BLaER1 treated with 17β-estradiol and CSF1 and Interleukin-3, amounts not matched to agents 10 nM and 100 nM (cell line): ENCODE measurements at regions not wholly inside any gene's neighbourhood (a gene's known extent, or its start where the extent isn't known, plus 50 kb on each side); places are given as distances from the start of the nearest gene placed in this dataset.

ENCODE experiments used
- H3K27ac ChIP-seq, 11 experiments: shearing (Covaris generic); formaldehyde crosslinking; 2 replicates each; pipeline ENCODE4 v1.8.1; 2022
- H3K27me3 ChIP-seq, 11 experiments: shearing (Covaris generic); formaldehyde crosslinking; 2 replicates each; pipeline ENCODE4 v1.8.1; 2022
- H3K36me3 ChIP-seq, 11 experiments: shearing (Covaris generic); formaldehyde crosslinking; 2 replicates each; pipeline ENCODE4 v1.8.1; 2022
- H3K4me1 ChIP-seq, 10 experiments: shearing (Covaris generic); formaldehyde crosslinking; 2 replicates each; pipeline ENCODE4 v1.8.1; 2022
- H3K4me2 ChIP-seq, 11 experiments: shearing (Covaris generic); formaldehyde crosslinking; 2 replicates each; pipeline ENCODE4 v1.8.1; 2022
- H3K4me3 ChIP-seq, 10 experiments: shearing (Covaris generic); formaldehyde crosslinking; 2 replicates each; pipeline ENCODE4 v1.8.1; 2022
- H3K9ac ChIP-seq, 11 experiments: shearing (Covaris generic); formaldehyde crosslinking; 2 replicates each; pipeline ENCODE4 v1.8.1; 2022
- H3K9me3 ChIP-seq, 11 experiments: shearing (Covaris generic); formaldehyde crosslinking; replicated peaks in 1 of 11; 2 replicates each; pipeline ENCODE4 v1.8.1; 2022
- H4K20me1 ChIP-seq, 11 experiments: shearing (Covaris generic); formaldehyde crosslinking; 2 replicates each; pipeline ENCODE4 v1.8.1; 2022
- Cebpa-rat ChIP-seq, 11 experiments: shearing (Covaris generic); IDR thresholded peaks; 2 replicates each; pipeline ENCODE4 v1.8.1; 2022

GRCh38 chr12:24034160-24034559 lies 84.7 kb upstream of the SOX5 start:
- Histone ChIP-seq H3K27me3 (no peaks in the 10 kb centered on the region), H3K4me2 (no peak overlapping the region), H3K9ac (no peak overlapping the region), H3K9me3 (peaks cover 0 to 11% (median 4%) of the 10 kb centered on the region in 11 experiments; a peak in 5 of 22 replicates), H3K4me3 (no peak overlapping the region), H4K20me1 (no peaks in the 10 kb centered on the region), H3K36me3 (no peaks in the 10 kb centered on the region), H3K27ac (no peak overlapping the region), H3K4me1 (no peaks in the 10 kb centered on the region)
- no peak for TF ChIP-seq Cebpa-rat (IDR thresholded peaks at IDR 0.05)

GRCh38 chr12:24027352-24027751 lies 77.9 kb upstream of the SOX5 start:
- H3K36me3 ChIP-seq, result no peaks in the 10 kb centered on the region
- H3K4me1 ChIP-seq, result peaks cover 7 to 11% (median 8%) of the 10 kb centered on the region in 10 experiments; a peak in 16 of 20 replicates
- H3K9ac ChIP-seq, result no peak overlapping the region
- H3K27ac ChIP-seq, result no peak overlapping the region
- H3K9me3 ChIP-seq, result peaks cover 0 to 11% (median 4%) of the 10 kb centered on the region in 11 experiments; a peak in 5 of 22 replicates
- no peak overlapping the region for H3K4me3 ChIP-seq
- H3K4me2 ChIP-seq, result no peak overlapping the region
- TF ChIP-seq Cebpa-rat (IDR thresholded peaks at IDR 0.05), result no peak
- H3K27me3 ChIP-seq, result no peaks in the 10 kb centered on the region
- no peaks in the 10 kb centered on the region for H4K20me1 ChIP-seq

- Histone ChIP-seq H3K36me3 (no peaks in the 10 kb centered on the region), H3K9me3 (peaks cover 0 to 4% (median 2%) of the 10 kb centered on the region in 11 experiments; a peak in 5 of 22 replicates), H3K4me2 (peak overlapping the region in 2 of 11 experiments; percentile 54 to 60; a peak in 7 of 22 replicates), H3K27me3 (no peaks in the 10 kb centered on the region), H4K20me1 (no peaks in the 10 kb centered on the region), H3K9ac (no peak overlapping the region), H3K4me3 (no peak overlapping the region), H3K27ac (no peak overlapping the region), H3K4me1 (peaks cover 7 to 11% (median 8%) of the 10 kb centered on the region in 10 experiments; a peak in 16 of 20 replicates)
- TF ChIP-seq Cebpa-rat (IDR thresholded peaks at IDR 0.05), result no peak
These were observed 75.8 kb upstream of the SOX5 start for GRCh38 chr12:24025153-24025798.

- Histone ChIP-seq H3K4me1 (peaks cover 7 to 11% (median 8%) of the 10 kb centered on the region in 10 experiments; a peak in 16 of 20 replicates), H3K27ac (no peak overlapping the region), H4K20me1 (no peaks in the 10 kb centered on the region), H3K4me2 (no peak overlapping the region), H3K9ac (no peak overlapping the region), H3K27me3 (no peaks in the 10 kb centered on the region), H3K9me3 (no peaks in the 10 kb centered on the region), H3K36me3 (no peaks in the 10 kb centered on the region), H3K4me3 (no peak overlapping the region)
- TF ChIP-seq Cebpa-rat (IDR thresholded peaks at IDR 0.05), result no peak
These were observed 73.6 kb upstream of the SOX5 start for GRCh38 chr12:24023081-24023480.

GRCh38 chr12:24021164-24021502 lies 71.7 kb upstream of the SOX5 start:
- H3K4me3 ChIP-seq, result no peak overlapping the region
- no peak for TF ChIP-seq Cebpa-rat (IDR thresholded peaks at IDR 0.05)
- H3K9ac ChIP-seq, result no peak overlapping the region
- H4K20me1 ChIP-seq, result no peaks in the 10 kb centered on the region
- H3K4me2 ChIP-seq, result no peak overlapping the region
- H3K27ac ChIP-seq, result no peak overlapping the region
- H3K9me3 ChIP-seq, result no peaks in the 10 kb centered on the region
- H3K27me3 ChIP-seq, result no peaks in the 10 kb centered on the region
- no peaks in the 10 kb centered on the region for H3K36me3 ChIP-seq
- peaks cover 5 to 7% (median 6%) of the 10 kb centered on the region in 10 experiments; a peak in 16 of 20 replicates for H3K4me1 ChIP-seq

- Histone ChIP-seq H3K9me3 (no peaks in the 10 kb centered on the region), H3K27ac (no peak overlapping the region), H3K4me1 (peaks cover 0 to 2% (median under 1%) of the 10 kb centered on the region in 10 experiments; a peak in 8 of 20 replicates), H3K4me2 (no peak overlapping the region), H3K36me3 (no peaks in the 10 kb centered on the region), H3K9ac (no peak overlapping the region), H4K20me1 (no peaks in the 10 kb centered on the region), H3K4me3 (no peak overlapping the region), H3K27me3 (no peaks in the 10 kb centered on the region)
- no peak for TF ChIP-seq Cebpa-rat (IDR thresholded peaks at IDR 0.05)
These were observed 71.1 kb upstream of the SOX5 start for GRCh38 chr12:24020397-24021163.

GRCh38 chr12:24015833-24016160 lies 66.3 kb upstream of the SOX5 start:
- H3K9ac ChIP-seq, result no peak overlapping the region
- no peaks in the 10 kb centered on the region for H3K9me3 ChIP-seq
- TF ChIP-seq Cebpa-rat (IDR thresholded peaks at IDR 0.05), result no peak
- H3K4me3 ChIP-seq, result no peak overlapping the region
- no peak overlapping the region for H3K27ac ChIP-seq
- H3K36me3 ChIP-seq, result no peaks in the 10 kb centered on the region
- no peaks in the 10 kb centered on the region for H3K4me1 ChIP-seq
- no peaks in the 10 kb centered on the region for H4K20me1 ChIP-seq
- no peaks in the 10 kb centered on the region for H3K27me3 ChIP-seq
- H3K4me2 ChIP-seq, result no peak overlapping the region

- no peaks in the 10 kb centered on the region for H4K20me1 ChIP-seq
- no peaks in the 10 kb centered on the region for H3K36me3 ChIP-seq
- H3K27me3 ChIP-seq, result no peaks in the 10 kb centered on the region
- H3K27ac ChIP-seq, result no peak overlapping the region
- no peak overlapping the region for H3K9ac ChIP-seq
- no peak overlapping the region for H3K4me2 ChIP-seq
- H3K4me1 ChIP-seq, result no peaks in the 10 kb centered on the region
- TF ChIP-seq Cebpa-rat (IDR thresholded peaks at IDR 0.05), result no peak
- no peaks in the 10 kb centered on the region for H3K9me3 ChIP-seq
- H3K4me3 ChIP-seq, result no peak overlapping the region
These were observed 65.7 kb upstream of the SOX5 start for GRCh38 chr12:24014915-24015832.

- Histone ChIP-seq H3K9me3 (no peaks in the 10 kb centered on the region), H3K36me3 (no peaks in the 10 kb centered on the region), H3K4me3 (no peak overlapping the region), H4K20me1 (no peaks in the 10 kb centered on the region), H3K9ac (no peak overlapping the region), H3K27me3 (no peaks in the 10 kb centered on the region), H3K4me1 (no peaks in the 10 kb centered on the region), H3K4me2 (no peak overlapping the region), H3K27ac (no peak overlapping the region)
- TF ChIP-seq Cebpa-rat (IDR thresholded peaks at IDR 0.05), result no peak
These were observed 64.8 kb upstream of the SOX5 start for GRCh38 chr12:24014240-24014639.
